OCI-LY3 (cell line): ENCODE measurements at regions not wholly inside any gene's neighbourhood (a gene's known extent, or its start where the extent isn't known, plus 50 kb on each side); places are given as distances from the start of the nearest gene placed in this dataset.

Experiments used
- EZH2phosphoT487 ChIP-seq: fragments of 200-600 bp; shearing (Covaris generic); IDR thresholded peaks from 2 replicates; pipeline ENCODE4 v1.6.1; 2018; ENCODE audit warnings: antibody characterized with exemption, mixed run types, low read depth
- TF ChIP-seq, protein P1 (sequence below): fragments of 200-600, 300-600 bp; sonication (generic); IDR thresholded peaks from 2 replicates; pipeline ENCODE4 v1.5.1; 2014; ENCODE audit warnings: antibody characterized with exemption, low read length, low read depth

DNA sequence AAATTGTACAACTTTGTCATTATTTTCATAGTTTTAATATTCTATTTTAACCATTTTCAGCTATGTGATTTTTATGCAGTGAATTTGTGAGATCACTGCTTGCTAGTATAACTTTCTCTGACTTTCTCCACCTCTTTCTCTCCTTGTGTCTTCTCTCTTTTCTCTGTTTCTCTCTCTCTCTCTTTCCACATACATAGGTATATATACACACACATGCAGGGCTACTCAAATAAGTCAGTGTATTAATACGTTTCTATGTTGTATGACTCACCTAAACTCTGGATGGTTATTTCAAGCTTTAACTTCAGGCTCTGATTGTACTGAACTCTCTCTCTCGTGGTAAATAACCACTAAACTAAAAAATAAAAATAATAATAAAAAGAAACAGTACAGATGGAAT is 1389.3 kb upstream of the ALCAM start:
- TF ChIP-seq EZH2phosphoT487 = no peak
- TF ChIP-seq, protein P1, sequence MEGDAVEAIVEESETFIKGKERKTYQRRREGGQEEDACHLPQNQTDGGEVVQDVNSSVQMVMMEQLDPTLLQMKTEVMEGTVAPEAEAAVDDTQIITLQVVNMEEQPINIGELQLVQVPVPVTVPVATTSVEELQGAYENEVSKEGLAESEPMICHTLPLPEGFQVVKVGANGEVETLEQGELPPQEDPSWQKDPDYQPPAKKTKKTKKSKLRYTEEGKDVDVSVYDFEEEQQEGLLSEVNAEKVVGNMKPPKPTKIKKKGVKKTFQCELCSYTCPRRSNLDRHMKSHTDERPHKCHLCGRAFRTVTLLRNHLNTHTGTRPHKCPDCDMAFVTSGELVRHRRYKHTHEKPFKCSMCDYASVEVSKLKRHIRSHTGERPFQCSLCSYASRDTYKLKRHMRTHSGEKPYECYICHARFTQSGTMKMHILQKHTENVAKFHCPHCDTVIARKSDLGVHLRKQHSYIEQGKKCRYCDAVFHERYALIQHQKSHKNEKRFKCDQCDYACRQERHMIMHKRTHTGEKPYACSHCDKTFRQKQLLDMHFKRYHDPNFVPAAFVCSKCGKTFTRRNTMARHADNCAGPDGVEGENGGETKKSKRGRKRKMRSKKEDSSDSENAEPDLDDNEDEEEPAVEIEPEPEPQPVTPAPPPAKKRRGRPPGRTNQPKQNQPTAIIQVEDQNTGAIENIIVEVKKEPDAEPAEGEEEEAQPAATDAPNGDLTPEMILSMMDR = no peak
